ENCODE measurements at regions not wholly inside any gene's neighbourhood (a gene's known extent, or its start where the extent isn't known, plus 50 kb on each side); places are given as distances from the start of the nearest gene placed in this dataset.

DNA sequence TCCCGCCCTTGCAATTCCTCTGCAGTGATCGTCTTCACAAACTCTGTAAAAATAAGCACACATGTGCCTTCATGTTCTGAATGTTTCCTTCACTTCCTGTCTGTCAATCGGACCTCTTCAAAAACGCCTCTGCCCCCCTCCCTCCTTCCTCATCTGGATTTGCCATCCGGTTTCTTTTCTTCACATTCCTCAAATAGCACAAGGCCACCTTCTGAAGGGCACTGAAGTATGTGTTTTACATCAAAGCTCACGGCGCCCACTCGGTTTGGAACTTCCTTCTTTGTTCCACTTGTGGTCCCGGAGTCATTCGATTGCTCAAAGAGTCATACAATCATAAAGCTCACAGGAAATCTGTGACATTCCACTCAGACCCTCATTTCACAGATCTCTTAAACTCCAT is 758.1 kb upstream of the SALL3 start:
- TF ChIP-seq, protein P1, sequence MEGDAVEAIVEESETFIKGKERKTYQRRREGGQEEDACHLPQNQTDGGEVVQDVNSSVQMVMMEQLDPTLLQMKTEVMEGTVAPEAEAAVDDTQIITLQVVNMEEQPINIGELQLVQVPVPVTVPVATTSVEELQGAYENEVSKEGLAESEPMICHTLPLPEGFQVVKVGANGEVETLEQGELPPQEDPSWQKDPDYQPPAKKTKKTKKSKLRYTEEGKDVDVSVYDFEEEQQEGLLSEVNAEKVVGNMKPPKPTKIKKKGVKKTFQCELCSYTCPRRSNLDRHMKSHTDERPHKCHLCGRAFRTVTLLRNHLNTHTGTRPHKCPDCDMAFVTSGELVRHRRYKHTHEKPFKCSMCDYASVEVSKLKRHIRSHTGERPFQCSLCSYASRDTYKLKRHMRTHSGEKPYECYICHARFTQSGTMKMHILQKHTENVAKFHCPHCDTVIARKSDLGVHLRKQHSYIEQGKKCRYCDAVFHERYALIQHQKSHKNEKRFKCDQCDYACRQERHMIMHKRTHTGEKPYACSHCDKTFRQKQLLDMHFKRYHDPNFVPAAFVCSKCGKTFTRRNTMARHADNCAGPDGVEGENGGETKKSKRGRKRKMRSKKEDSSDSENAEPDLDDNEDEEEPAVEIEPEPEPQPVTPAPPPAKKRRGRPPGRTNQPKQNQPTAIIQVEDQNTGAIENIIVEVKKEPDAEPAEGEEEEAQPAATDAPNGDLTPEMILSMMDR (IDR thresholded peaks at IDR 0.05; ENCODE audit: low read depth, low read length), result no peak
- no peak for TF ChIP-seq POLR2A (IDR thresholded peaks at IDR 0.05; ENCODE audit: extremely low read depth, insufficient read length)
- no peak for TF ChIP-seq MYC (IDR thresholded peaks at IDR 0.05; ENCODE audit: low read depth, low read length)
